RCC 7860 (cell line): ENCODE measurements at regions not wholly inside any gene's neighbourhood (a gene's known extent, or its start where the extent isn't known, plus 50 kb on each side); places are given as distances from the start of the nearest gene placed in this dataset.
"Not testable (repeated sequence)": the region's sequence is repeated elsewhere in the genome, so short reads cannot be mapped to it uniquely, and the experiment has no call there.

Experiments
- DNase-seq: peaks from one replicate; pipeline ENCODE4 v3.0.0-alpha.2; 2015; ENCODE audit warnings: low spot score
- FAIRE-seq: peaks from 2 replicates; lab custom pipeline; 2012; peaks lifted over from hg19 to GRCh38; lab: Jason Lieb, UNC

GRCh38 chr12:66774929-66775328, 96.1 kb upstream of the GRIP1 start:
- FAIRE-seq (no peak), DNase-seq (no peak)

- FAIRE-seq (no peak), DNase-seq (no peak)
Measured at GRCh38 chr12:66775871-66776270, 97.0 kb upstream of the GRIP1 start.

- DNase-seq (no peak), FAIRE-seq (no peak)
Measured at GRCh38 chr12:66776974-66777373, 98.1 kb upstream of the GRIP1 start.

- DNase-seq, result no peak
- no peak for FAIRE-seq
Measured at GRCh38 chr12:66779466-66779865, 100.6 kb upstream of the GRIP1 start.

GRCh38 chr12:66786531-66787308, 107.8 kb upstream of the GRIP1 start:
- FAIRE-seq (no peak), DNase-seq (no peak)

- FAIRE-seq (no peak), DNase-seq (no peak)
Measured at GRCh38 chr12:66799551-66799950, 120.7 kb upstream of the GRIP1 start.

GRCh38 chr12:66800046-66800445, 121.2 kb upstream of the GRIP1 start:
- FAIRE-seq (no peak), DNase-seq (no peak)

- FAIRE-seq (no peak), DNase-seq (no peak)
Measured at GRCh38 chr12:66803930-66804329, 125.1 kb upstream of the GRIP1 start.

- DNase-seq (no peak), FAIRE-seq (no peak)
Measured at GRCh38 chr12:66804563-66804974, 125.7 kb upstream of the GRIP1 start.

- no peak for FAIRE-seq
- DNase-seq, result no peak
Measured at GRCh38 chr12:66808606-66809005, 129.7 kb upstream of the GRIP1 start.

GRCh38 chr12:66813137-66813892, 134.4 kb upstream of the GRIP1 start:
- no peak for FAIRE-seq
- DNase-seq, result no peak

- DNase-seq (no peak), FAIRE-seq (no peak)
Measured at GRCh38 chr12:66819587-66819986, 140.7 kb upstream of the GRIP1 start.

GRCh38 chr12:66822961-66823360, 144.1 kb upstream of the GRIP1 start:
- DNase-seq (no peak), FAIRE-seq (no peak)

- DNase-seq (no peak), FAIRE-seq (no peak)
Measured at GRCh38 chr12:66823857-66824570, 145.1 kb upstream of the GRIP1 start.

- DNase-seq, FAIRE-seq: not testable (repeated sequence)
Measured at GRCh38 chr12:66825921-66826320, 147.0 kb upstream of the GRIP1 start.

GRCh38 chr12:66829660-66830325, 150.9 kb upstream of the GRIP1 start:
- FAIRE-seq (no peak), DNase-seq (no peak)

- no peak for DNase-seq
- no peak for FAIRE-seq
Measured at GRCh38 chr12:66831495-66831894, 152.6 kb upstream of the GRIP1 start.

- no peak for FAIRE-seq
- no peak for DNase-seq
Measured at GRCh38 chr12:66832997-66833396, 154.1 kb upstream of the GRIP1 start.

- DNase-seq (no peak), FAIRE-seq (no peak)
Measured at GRCh38 chr12:66836623-66837310, 157.9 kb upstream of the GRIP1 start.

GRCh38 chr12:66837311-66837627, 158.4 kb upstream of the GRIP1 start:
- DNase-seq, result no peak
- no peak for FAIRE-seq

- FAIRE-seq (no peak), DNase-seq (no peak)
Measured at GRCh38 chr12:66838366-66838765, 159.5 kb upstream of the GRIP1 start.
